Omental fat pad (tissue), 3 donors: ENCODE measurements at regions not wholly inside any gene's neighbourhood (a gene's known extent, or its start where the extent isn't known, plus 50 kb on each side); places are given as distances from the start of the nearest gene placed in this dataset.

Experiments used
- ATAC-seq: fragments of 150-250 bp; one replicate; pipeline ENCODE4 v1.9.1; 2016; ENCODE audit warnings: mild to moderate bottlenecking, moderate library complexity; ENCODE audit not compliant: low FRiP score
- DNase-seq: peaks from one replicate; pipeline ENCODE4 v3.0.0-alpha.2; 2019; ENCODE audit warnings: low spot score
- TF ChIP-seq, protein P1 (sequence below), 3 donors: fragments of 450-650 bp; IDR thresholded peaks; one replicate each; pipeline ENCODE4 v1.5.1; 2016 to 2017; ENCODE audit warnings: antibody characterized with exemption in 3 of 3, mild to moderate bottlenecking in 3 of 3, moderate library complexity in 2 of 3

DNA sequence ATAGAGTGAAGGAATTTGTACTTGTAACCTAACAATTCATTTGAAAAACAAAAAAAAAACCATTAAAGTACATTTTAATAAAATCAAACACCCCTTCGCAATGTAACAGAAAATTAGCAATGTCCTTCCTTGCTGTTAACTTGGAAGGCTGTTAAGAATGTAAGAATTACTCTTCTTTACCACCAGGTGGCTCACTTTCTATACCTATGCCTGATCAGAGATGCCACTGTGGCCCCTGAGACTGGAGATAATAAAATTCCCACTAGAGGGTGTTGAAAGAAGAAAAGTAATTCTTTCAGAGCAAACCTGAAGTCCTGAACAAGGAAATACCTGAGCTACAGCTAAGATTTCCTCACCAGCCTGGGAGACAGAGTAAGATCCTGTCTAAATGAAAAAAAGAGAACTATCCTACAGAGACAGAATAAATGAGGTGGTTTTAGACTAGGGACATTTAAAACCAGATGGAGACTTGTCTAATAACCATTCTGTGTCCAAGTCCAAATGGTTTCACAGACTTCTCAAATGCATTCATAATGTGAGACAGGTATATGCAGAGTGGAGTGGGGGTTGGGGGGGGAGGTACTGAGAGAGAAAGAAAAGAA lies 1089.3 kb downstream of the FAM181B start:
- DNase-seq, result no peak
- ATAC-seq, result no peak
- TF ChIP-seq, protein P1, sequence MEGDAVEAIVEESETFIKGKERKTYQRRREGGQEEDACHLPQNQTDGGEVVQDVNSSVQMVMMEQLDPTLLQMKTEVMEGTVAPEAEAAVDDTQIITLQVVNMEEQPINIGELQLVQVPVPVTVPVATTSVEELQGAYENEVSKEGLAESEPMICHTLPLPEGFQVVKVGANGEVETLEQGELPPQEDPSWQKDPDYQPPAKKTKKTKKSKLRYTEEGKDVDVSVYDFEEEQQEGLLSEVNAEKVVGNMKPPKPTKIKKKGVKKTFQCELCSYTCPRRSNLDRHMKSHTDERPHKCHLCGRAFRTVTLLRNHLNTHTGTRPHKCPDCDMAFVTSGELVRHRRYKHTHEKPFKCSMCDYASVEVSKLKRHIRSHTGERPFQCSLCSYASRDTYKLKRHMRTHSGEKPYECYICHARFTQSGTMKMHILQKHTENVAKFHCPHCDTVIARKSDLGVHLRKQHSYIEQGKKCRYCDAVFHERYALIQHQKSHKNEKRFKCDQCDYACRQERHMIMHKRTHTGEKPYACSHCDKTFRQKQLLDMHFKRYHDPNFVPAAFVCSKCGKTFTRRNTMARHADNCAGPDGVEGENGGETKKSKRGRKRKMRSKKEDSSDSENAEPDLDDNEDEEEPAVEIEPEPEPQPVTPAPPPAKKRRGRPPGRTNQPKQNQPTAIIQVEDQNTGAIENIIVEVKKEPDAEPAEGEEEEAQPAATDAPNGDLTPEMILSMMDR (IDR thresholded peaks at IDR 0.05), result peak in 1 of 3 donors; percentile 46

DNA sequence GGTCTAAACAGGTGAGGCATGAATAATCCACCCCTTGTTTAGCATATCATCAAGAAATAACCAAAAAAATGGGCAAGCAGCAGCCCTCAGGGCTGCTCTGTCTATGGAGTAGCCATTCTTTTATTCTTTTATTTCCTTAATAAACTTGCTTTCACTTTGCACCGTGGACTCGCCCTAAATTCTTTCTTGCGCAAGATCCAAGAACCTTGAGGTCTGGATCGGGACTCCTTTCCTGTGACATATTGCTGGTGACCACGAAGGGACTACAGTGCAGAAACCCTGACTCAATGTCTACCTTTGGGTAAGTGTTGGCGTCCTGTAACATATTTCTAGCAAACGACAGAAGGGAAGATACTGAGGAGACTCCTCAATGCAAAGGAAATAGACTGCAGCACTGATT lies 1099.2 kb downstream of the FAM181B start:
- no peak for DNase-seq
- no peak for ATAC-seq
- TF ChIP-seq, protein P1 (IDR thresholded peaks at IDR 0.05), result no peak

DNA sequence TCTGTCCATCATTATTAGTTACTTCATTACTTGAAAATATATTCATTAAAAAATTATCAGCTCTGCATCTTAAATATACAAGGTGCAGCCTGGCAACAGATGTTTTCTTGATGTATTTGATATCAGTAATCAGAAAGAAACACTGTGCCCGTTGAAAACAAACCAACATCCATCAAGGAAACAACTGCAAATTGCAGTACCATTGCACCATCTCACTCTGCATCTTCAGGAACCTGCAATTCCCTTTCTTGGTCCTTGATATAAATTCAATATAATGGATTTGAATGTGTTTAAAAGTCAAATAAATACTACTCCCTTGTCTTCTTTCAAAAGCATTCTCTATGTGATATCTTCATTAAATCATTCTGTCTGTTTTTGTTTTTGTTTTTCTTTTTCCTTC lies 1131.2 kb downstream of the FAM181B start:
- ATAC-seq, result no peak
- no peak for DNase-seq
- TF ChIP-seq, protein P1 (IDR thresholded peaks at IDR 0.05), result no peak

DNA sequence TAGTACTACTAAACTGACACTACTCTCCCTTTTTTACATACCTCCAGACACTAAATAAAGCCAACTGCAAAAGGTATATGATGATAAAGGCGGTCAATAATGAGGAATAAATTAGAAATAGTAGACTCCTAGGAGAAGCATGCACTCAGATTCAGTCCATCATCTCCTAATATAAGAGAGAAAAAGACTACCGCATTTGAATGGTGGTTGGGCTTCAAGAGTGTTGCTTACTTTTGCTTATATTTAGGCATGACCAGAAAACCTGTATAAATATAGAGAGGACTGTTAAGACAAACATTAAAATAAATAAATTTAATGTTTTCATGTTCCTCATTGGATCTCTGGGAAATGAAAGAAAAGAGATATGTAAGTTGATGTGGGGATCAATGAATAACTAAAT lies 1137.0 kb downstream of the FAM181B start:
- ATAC-seq (no peak), DNase-seq (no peak)
- TF ChIP-seq, protein P1 (IDR thresholded peaks at IDR 0.05), result no peak

DNA sequence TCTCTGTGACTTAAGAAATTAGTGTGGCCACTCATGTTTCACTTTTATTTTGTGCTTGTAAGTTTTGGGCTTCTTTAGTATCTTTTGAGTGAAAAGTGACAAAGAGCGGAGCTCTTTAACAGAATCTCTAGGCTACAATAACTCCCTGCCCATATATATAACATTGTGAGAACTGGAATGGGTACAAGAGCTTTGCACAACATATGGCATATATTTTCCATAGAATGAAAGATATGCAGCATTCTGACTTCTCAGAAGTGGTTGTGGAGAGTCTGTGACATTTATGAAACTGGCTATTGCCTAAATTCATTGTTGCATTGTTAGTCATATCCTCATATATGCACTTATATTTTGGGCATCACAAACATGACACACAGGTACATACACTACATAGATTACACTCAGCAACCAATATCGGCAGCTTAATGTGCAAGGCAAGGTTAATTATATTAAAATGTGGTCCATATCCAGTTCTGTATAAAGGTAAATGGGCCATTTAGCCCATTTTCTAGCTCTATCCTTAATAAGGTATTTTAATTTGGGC lies 1148.2 kb downstream of the FAM181B start:
- TF ChIP-seq, protein P1 (IDR thresholded peaks at IDR 0.05), result no peak
- DNase-seq, result no peak
- ATAC-seq, result no peak

DNA sequence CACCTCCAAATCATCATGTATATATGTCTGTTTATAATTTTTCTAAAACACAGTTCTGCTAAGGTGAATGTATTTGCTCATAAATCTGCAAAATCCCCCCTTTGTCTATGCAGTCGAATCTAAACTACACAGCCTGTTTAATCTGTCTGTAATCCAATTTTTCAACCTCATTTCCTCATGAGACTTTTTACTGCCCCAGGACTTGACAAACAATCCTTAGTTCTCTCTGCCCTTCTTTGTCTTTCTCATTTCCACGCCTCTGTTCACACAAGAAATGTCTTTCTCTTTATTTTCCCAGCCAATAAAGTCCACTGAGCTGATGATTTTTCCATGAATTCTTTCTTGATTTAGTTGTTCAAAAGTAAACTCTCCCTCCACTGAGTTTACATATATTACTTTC lies 1154.3 kb downstream of the FAM181B start:
- DNase-seq, result no peak
- ATAC-seq, result no peak
- TF ChIP-seq, protein P1 (IDR thresholded peaks at IDR 0.05), result no peak

DNA sequence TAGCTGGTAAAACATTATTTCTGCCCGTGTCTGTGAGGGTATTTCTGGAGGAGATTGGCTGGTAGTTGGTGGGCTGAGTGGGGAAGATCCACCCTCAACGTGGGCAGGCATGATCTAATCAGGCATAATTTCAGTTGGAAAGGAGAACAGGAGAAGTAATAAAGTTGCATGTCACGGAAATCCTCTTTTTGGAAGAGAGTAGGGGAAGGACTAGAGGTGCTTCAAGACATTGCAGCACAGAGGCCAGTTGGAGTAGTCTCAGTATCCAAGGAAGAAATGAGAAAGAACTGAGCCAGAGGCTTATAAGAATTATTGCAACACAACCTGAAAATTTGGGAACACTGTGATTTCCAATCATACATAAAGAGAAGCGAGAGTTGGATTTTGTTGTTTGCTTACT lies 1155.1 kb downstream of the FAM181B start:
- TF ChIP-seq, protein P1 (IDR thresholded peaks at IDR 0.05), result no peak
- DNase-seq (no peak), ATAC-seq (no peak)
